ENCODE measurements at regions not wholly inside any gene's neighbourhood (a gene's known extent, or its start where the extent isn't known, plus 50 kb on each side); places are given as distances from the start of the nearest gene placed in this dataset.

DNA sequence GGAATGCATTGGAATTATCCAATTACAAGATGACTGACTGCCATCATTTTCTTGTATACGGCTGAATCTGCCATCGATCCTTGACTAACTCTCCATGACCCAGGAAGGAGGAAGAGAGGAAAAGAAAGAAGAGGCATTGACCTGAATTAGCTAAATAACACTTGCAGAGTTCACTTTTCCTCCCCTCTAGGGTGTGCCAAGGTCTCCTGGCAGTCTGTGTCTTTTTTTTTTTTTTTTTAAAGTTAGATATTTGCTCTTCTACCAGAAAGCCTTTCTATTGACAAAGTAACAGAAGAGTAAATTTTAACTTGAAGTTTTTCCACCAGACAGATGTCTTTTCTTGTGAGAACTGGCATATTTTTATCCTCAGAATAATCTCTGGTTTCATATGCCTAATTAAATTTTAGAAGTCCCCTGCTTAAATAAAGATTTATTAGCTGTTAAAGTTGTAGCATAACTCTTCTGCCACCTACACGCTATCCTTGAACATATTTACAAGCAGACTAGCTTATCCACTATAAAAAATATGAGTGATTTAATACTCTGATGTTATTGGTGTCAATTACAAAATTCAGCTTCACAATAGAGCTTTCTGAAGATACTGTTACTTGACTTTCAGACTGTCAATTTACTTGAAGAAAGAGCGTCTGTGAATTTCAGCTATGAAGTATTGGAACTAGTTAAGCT is 171.7 kb upstream of the ETAA1 start:
- Histone ChIP-seq H3K4me3 (ENCODE audit: low read depth, low read length) (no peak overlapping the region), H3K9me3 (ENCODE audit: control insufficient read depth, insufficient read depth, low read depth, low read length) (no peaks in the 10 kb centered on the region), H3K36me3 (ENCODE audit: control insufficient read depth in 2 of 2, insufficient read depth in 1 of 2, low read length in 2 of 2) (no peaks in the 10 kb centered on the region), H3K4me1 (ENCODE audit: control insufficient read depth, insufficient read depth, low read length) (no peaks in the 10 kb centered on the region), H3K27ac (ENCODE audit: extremely low read depth, low read depth, low read length) (no peak overlapping the region)
- TF ChIP-seq ZNF239 (tag by site-specific recombination; IDR thresholded peaks at IDR 0.05) (no peak), SP3 (tag by site-specific recombination; IDR thresholded peaks at IDR 0.05) (no peak), EGR2 (tag by site-specific recombination; IDR thresholded peaks at IDR 0.05; ENCODE audit: low read depth) (no peak), ZNF114 (tag by site-specific recombination; IDR thresholded peaks at IDR 0.05) (no peak)
- TF ChIP-seq, protein P1, sequence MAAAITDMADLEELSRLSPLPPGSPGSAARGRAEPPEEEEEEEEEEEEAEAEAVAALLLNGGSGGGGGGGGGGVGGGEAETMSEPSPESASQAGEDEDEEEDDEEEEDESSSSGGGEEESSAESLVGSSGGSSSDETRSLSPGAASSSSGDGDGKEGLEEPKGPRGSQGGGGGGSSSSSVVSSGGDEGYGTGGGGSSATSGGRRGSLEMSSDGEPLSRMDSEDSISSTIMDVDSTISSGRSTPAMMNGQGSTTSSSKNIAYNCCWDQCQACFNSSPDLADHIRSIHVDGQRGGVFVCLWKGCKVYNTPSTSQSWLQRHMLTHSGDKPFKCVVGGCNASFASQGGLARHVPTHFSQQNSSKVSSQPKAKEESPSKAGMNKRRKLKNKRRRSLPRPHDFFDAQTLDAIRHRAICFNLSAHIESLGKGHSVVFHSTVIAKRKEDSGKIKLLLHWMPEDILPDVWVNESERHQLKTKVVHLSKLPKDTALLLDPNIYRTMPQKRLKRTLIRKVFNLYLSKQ (tag by site-specific recombination; IDR thresholded peaks at IDR 0.05; ENCODE audit: borderline replicate concordance): no peak
- TF ChIP-seq, protein P2, sequence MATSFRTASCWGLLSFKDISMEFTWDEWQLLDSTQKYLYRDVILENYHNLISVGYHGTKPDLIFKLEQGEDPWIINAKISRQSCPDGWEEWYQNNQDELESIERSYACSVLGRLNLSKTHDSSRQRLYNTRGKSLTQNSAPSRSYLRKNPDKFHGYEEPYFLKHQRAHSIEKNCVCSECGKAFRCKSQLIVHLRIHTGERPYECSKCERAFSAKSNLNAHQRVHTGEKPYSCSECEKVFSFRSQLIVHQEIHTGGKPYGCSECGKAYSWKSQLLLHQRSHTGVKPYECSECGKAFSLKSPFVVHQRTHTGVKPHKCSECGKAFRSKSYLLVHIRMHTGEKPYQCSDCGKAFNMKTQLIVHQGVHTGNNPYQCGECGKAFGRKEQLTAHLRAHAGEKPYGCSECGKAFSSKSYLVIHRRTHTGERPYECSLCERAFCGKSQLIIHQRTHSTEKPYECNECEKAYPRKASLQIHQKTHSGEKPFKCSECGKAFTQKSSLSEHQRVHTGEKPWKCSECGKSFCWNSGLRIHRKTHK (tag by site-specific recombination; IDR thresholded peaks at IDR 0.05): no peak
- ChIA-PET POLR2A (no interaction called here), CTCF (interaction anchor here (0.5 to 1.5 kb wide), 4 partner anchors 8 to 861 kb away, joined by 3 to 5 read pairs (median 3); no protein-coding TSS in a partner anchor)

- no peak for TF ChIP-seq ZNF624 (tag by site-specific recombination; IDR thresholded peaks at IDR 0.05)
- no peak for TF ChIP-seq ZSCAN30 (tag by site-specific recombination; IDR thresholded peaks at IDR 0.05)
- TF ChIP-seq, protein P3, sequence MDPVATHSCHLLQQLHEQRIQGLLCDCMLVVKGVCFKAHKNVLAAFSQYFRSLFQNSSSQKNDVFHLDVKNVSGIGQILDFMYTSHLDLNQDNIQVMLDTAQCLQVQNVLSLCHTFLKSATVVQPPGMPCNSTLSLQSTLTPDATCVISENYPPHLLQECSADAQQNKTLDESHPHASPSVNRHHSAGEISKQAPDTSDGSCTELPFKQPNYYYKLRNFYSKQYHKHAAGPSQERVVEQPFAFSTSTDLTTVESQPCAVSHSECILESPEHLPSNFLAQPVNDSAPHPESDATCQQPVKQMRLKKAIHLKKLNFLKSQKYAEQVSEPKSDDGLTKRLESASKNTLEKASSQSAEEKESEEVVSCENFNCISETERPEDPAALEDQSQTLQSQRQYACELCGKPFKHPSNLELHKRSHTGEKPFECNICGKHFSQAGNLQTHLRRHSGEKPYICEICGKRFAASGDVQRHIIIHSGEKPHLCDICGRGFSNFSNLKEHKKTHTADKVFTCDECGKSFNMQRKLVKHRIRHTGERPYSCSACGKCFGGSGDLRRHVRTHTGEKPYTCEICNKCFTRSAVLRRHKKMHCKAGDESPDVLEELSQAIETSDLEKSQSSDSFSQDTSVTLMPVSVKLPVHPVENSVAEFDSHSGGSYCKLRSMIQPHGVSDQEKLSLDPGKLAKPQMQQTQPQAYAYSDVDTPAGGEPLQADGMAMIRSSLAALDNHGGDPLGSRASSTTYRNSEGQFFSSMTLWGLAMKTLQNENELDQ (tag by site-specific recombination; IDR thresholded peaks at IDR 0.05; ENCODE audit: low read depth): no peak
- TF ChIP-seq, protein P4, sequence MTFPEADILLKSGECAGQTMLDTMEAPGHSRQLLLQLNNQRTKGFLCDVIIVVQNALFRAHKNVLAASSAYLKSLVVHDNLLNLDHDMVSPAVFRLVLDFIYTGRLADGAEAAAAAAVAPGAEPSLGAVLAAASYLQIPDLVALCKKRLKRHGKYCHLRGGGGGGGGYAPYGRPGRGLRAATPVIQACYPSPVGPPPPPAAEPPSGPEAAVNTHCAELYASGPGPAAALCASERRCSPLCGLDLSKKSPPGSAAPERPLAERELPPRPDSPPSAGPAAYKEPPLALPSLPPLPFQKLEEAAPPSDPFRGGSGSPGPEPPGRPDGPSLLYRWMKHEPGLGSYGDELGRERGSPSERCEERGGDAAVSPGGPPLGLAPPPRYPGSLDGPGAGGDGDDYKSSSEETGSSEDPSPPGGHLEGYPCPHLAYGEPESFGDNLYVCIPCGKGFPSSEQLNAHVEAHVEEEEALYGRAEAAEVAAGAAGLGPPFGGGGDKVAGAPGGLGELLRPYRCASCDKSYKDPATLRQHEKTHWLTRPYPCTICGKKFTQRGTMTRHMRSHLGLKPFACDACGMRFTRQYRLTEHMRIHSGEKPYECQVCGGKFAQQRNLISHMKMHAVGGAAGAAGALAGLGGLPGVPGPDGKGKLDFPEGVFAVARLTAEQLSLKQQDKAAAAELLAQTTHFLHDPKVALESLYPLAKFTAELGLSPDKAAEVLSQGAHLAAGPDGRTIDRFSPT (tag by site-specific recombination; IDR thresholded peaks at IDR 0.05): no peak
- TF ChIP-seq SP7 (tag by site-specific recombination; IDR thresholded peaks at IDR 0.05): no peak
- TF ChIP-seq ZEB2 (tag by site-specific recombination; IDR thresholded peaks at IDR 0.05): no peak
- TF ChIP-seq SCRT1 (tag by site-specific recombination; IDR thresholded peaks at IDR 0.05; ENCODE audit: borderline replicate concordance): no peak
- TF ChIP-seq ZNF221 (tag by site-specific recombination; IDR thresholded peaks at IDR 0.05; ENCODE audit: borderline replicate concordance): no peak
- TF ChIP-seq ZNF701 (tag by site-specific recombination; IDR thresholded peaks at IDR 0.05): no peak
- no peak for TF ChIP-seq ZNF169 (tag by site-specific recombination; IDR thresholded peaks at IDR 0.05)
- no peak for TF ChIP-seq ZNF23 (tag by site-specific recombination; IDR thresholded peaks at IDR 0.05; ENCODE audit: borderline replicate concordance)
- TF ChIP-seq SETDB1 (IDR thresholded peaks at IDR 0.05; ENCODE audit: insufficient read length, low read length): no peak
- TF ChIP-seq ZNF626 (tag by site-specific recombination; IDR thresholded peaks at IDR 0.05): no peak
- TF ChIP-seq ZFP3 (tag by site-specific recombination; IDR thresholded peaks at IDR 0.05; ENCODE audit: low read depth): no peak
- TF ChIP-seq IKZF3 (tag by site-specific recombination; IDR thresholded peaks at IDR 0.05): no peak
- no peak for TF ChIP-seq ZFP37 (tag by site-specific recombination; IDR thresholded peaks at IDR 0.05)
- no peak for TF ChIP-seq ZNF114 (tag by site-specific recombination; IDR thresholded peaks at IDR 0.05)
- no peak for TF ChIP-seq ZNF157 (tag by site-specific recombination; IDR thresholded peaks at IDR 0.05)
- TF ChIP-seq ZNF548 (tag by site-specific recombination; IDR thresholded peaks at IDR 0.05): no peak
- ChIA-PET CTCF (no interaction called here), POLR2A (no interaction called here)
- no peaks in the 10 kb centered on the region for H3K9me3 ChIP-seq (ENCODE audit: control insufficient read depth, insufficient read depth, low read depth, low read length)
- no peak overlapping the region for H3K27ac ChIP-seq (ENCODE audit: extremely low read depth, low read depth, low read length)
- H3K36me3 ChIP-seq (ENCODE audit: control insufficient read depth in 2 of 2, insufficient read depth in 1 of 2, low read length in 2 of 2): no peaks in the 10 kb centered on the region
- no peak overlapping the region for H3K4me3 ChIP-seq (ENCODE audit: low read depth, low read length)
- no peaks in the 10 kb centered on the region for H3K4me1 ChIP-seq (ENCODE audit: control insufficient read depth, insufficient read depth, low read length)
These were observed 167.4 kb upstream of the ETAA1 start for GRCh38 chr2:67229706-67230105.
